ENCODE measurements at regions not wholly inside any gene's neighbourhood (a gene's known extent, or its start where the extent isn't known, plus 50 kb on each side); places are given as distances from the start of the nearest gene placed in this dataset.

DNA sequence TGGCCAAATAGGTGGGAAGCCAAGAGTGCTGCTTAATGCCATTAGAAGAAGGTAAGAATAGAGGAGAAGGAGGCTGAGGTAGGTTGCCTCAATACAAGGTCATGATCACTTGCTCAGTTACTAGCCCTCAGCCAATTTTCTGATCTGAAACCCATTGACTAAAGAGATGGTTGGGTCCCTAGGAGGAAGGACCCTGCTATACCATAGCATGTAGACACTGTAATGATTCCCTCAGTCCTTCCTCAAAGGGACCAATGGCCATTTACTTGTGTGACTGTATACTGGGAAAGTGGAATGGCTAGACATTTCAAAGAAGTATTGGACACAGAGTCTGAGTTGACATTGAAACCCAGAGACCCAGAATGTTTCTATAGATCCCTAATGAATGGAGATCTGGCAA is 108.5 kb upstream of the MAP1B start:
- Histone ChIP-seq H4K20me1 (ENCODE audit: control insufficient read depth, extremely low read depth, insufficient read depth, low read length) (no peaks in the 10 kb centered on the region), H3K9me3 (ENCODE audit: control insufficient read depth, insufficient read depth, low read depth, low read length) (no peaks in the 10 kb centered on the region), H3K27me3 (ENCODE audit: control insufficient read depth, insufficient read depth, low read length) (no peaks in the 10 kb centered on the region), H3K27ac (ENCODE audit: insufficient read depth, low read length) (no peak overlapping the region), H3K9ac (ENCODE audit: insufficient read depth, low read length) (no peak overlapping the region), H3K36me3 (ENCODE audit: control insufficient read depth, insufficient read depth, low read length) (no peaks in the 10 kb centered on the region), H3K4me3 (replicated peaks in 1 of 4; ENCODE audit: control extremely low read depth in 1 of 4, insufficient read depth in 1 of 4, low read depth in 3 of 4, low read length in 4 of 4) (no peak overlapping the region), H3K79me2 (ENCODE audit: control insufficient read depth, insufficient read depth, low read length) (no peaks in the 10 kb centered on the region), H3K4me2 (ENCODE audit: extremely low read depth, insufficient read depth, low read length) (no peak overlapping the region), H2AFZ (ENCODE audit: low read length) (no peak overlapping the region), H3K4me1 (ENCODE audit: control insufficient read depth, extremely low read depth, insufficient read depth, low read length) (no peaks in the 10 kb centered on the region)
- TF ChIP-seq EZH2 (IDR thresholded peaks at IDR 0.05; ENCODE audit: low read length, missing control alignments): no peak
- TF ChIP-seq, protein P1, sequence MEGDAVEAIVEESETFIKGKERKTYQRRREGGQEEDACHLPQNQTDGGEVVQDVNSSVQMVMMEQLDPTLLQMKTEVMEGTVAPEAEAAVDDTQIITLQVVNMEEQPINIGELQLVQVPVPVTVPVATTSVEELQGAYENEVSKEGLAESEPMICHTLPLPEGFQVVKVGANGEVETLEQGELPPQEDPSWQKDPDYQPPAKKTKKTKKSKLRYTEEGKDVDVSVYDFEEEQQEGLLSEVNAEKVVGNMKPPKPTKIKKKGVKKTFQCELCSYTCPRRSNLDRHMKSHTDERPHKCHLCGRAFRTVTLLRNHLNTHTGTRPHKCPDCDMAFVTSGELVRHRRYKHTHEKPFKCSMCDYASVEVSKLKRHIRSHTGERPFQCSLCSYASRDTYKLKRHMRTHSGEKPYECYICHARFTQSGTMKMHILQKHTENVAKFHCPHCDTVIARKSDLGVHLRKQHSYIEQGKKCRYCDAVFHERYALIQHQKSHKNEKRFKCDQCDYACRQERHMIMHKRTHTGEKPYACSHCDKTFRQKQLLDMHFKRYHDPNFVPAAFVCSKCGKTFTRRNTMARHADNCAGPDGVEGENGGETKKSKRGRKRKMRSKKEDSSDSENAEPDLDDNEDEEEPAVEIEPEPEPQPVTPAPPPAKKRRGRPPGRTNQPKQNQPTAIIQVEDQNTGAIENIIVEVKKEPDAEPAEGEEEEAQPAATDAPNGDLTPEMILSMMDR (conservative IDR thresholded peaks at IDR 0.05 in 1 of 2, IDR thresholded peaks at IDR 0.05 in 1 of 2; ENCODE audit: low read depth in 1 of 2, low read length in 2 of 2): no peak
- no peak for DNase-seq (ENCODE audit: low read depth in 2 of 2)

DNA sequence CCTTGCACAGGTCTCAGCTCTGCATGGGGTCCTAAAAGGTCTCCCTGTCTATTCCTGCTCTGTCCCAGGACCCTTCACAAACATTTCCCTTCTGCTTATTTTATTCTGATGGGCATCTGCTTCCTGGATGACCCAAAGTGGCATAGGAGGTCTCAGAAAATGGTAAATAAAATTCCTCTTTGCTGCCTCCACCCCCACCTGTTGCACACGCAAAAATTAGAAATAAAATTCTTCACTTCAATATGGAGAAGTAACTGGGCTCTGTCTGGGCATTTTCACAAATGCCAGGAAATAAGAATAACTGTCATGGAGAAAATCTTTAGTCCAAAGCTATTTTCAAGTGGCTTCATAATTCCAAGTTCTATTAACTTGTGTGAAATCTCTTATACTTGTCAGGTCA is 106.6 kb upstream of the MAP1B start:
- H2AFZ ChIP-seq (ENCODE audit: low read length): no peak overlapping the region
- no peak for DNase-seq (ENCODE audit: low read depth in 2 of 2)

GRCh38 chr5:72005671-72006070 is 101.6 kb upstream of the MAP1B start:
- no peak for TF ChIP-seq EZH2 (IDR thresholded peaks at IDR 0.05; ENCODE audit: low read length, missing control alignments)
- TF ChIP-seq, protein P1 (conservative IDR thresholded peaks at IDR 0.05 in 1 of 2, IDR thresholded peaks at IDR 0.05 in 1 of 2; ENCODE audit: low read depth in 1 of 2, low read length in 2 of 2): no peak
- H3K4me3 ChIP-seq (replicated peaks in 1 of 4; ENCODE audit: control extremely low read depth in 1 of 4, insufficient read depth in 1 of 4, low read depth in 3 of 4, low read length in 4 of 4): no peak overlapping the region
- H4K20me1 ChIP-seq (ENCODE audit: control insufficient read depth, extremely low read depth, insufficient read depth, low read length): no peaks in the 10 kb centered on the region
- H3K36me3 ChIP-seq (ENCODE audit: control insufficient read depth, insufficient read depth, low read length): no peaks in the 10 kb centered on the region
- no peaks in the 10 kb centered on the region for H3K9me3 ChIP-seq (ENCODE audit: control insufficient read depth, insufficient read depth, low read depth, low read length)
- H2AFZ ChIP-seq (ENCODE audit: low read length): no peak overlapping the region
- H3K27ac ChIP-seq (ENCODE audit: insufficient read depth, low read length): no peak overlapping the region
- H3K4me1 ChIP-seq (ENCODE audit: control insufficient read depth, extremely low read depth, insufficient read depth, low read length): no peaks in the 10 kb centered on the region
- H3K9ac ChIP-seq (ENCODE audit: insufficient read depth, low read length): no peak overlapping the region
- H3K4me2 ChIP-seq (ENCODE audit: extremely low read depth, insufficient read depth, low read length): no peak overlapping the region
- H3K79me2 ChIP-seq (ENCODE audit: control insufficient read depth, insufficient read depth, low read length): no peaks in the 10 kb centered on the region
- no peak for DNase-seq (ENCODE audit: low read depth in 2 of 2)
- no peaks in the 10 kb centered on the region for H3K27me3 ChIP-seq (ENCODE audit: control insufficient read depth, insufficient read depth, low read length)

More for the DNA sequence above, 106.6 kb upstream of the MAP1B start:
- Histone ChIP-seq H3K27me3 (ENCODE audit: control insufficient read depth, insufficient read depth, low read length) (no peaks in the 10 kb centered on the region), H3K4me2 (ENCODE audit: extremely low read depth, insufficient read depth, low read length) (no peak overlapping the region), H4K20me1 (ENCODE audit: control insufficient read depth, extremely low read depth, insufficient read depth, low read length) (no peaks in the 10 kb centered on the region), H3K4me3 (replicated peaks in 1 of 4; ENCODE audit: control extremely low read depth in 1 of 4, insufficient read depth in 1 of 4, low read depth in 3 of 4, low read length in 4 of 4) (no peak overlapping the region), H3K36me3 (ENCODE audit: control insufficient read depth, insufficient read depth, low read length) (no peaks in the 10 kb centered on the region), H3K4me1 (ENCODE audit: control insufficient read depth, extremely low read depth, insufficient read depth, low read length) (no peaks in the 10 kb centered on the region), H3K27ac (ENCODE audit: insufficient read depth, low read length) (no peak overlapping the region), H3K9me3 (ENCODE audit: control insufficient read depth, insufficient read depth, low read depth, low read length) (no peaks in the 10 kb centered on the region), H3K9ac (ENCODE audit: insufficient read depth, low read length) (no peak overlapping the region), H3K79me2 (ENCODE audit: control insufficient read depth, insufficient read depth, low read length) (no peaks in the 10 kb centered on the region)
- TF ChIP-seq EZH2 (IDR thresholded peaks at IDR 0.05; ENCODE audit: low read length, missing control alignments): no peak
